GM15510 (cell line): ENCODE measurements at regions not wholly inside any gene's neighbourhood (a gene's known extent, or its start where the extent isn't known, plus 50 kb on each side); places are given as distances from the start of the nearest gene placed in this dataset.

ENCODE experiments used
- POLR2A ChIP-seq: IDR thresholded peaks from 3 replicates; pipeline ENCODE4 v1.6.1; 2011; ENCODE audit warnings: borderline replicate concordance; ENCODE audit not compliant: insufficient read length; ENCODE audit errors: extremely low read depth

GRCh38 chr11:116164843-116165242 is 607.9 kb downstream of the BUD13 start:
- TF ChIP-seq POLR2A: no peak

- TF ChIP-seq POLR2A: no peak
These were observed 609.9 kb downstream of the BUD13 start for GRCh38 chr11:116162886-116163230.

- no peak for TF ChIP-seq POLR2A
These were observed 610.5 kb downstream of the BUD13 start for GRCh38 chr11:116162086-116162885.

- no peak for TF ChIP-seq POLR2A
These were observed 624.1 kb downstream of the BUD13 start for GRCh38 chr11:116148645-116149044.

- TF ChIP-seq POLR2A: no peak
These were observed 624.7 kb downstream of the BUD13 start for GRCh38 chr11:116148056-116148455.

GRCh38 chr11:116145187-116145865 is 627.5 kb downstream of the BUD13 start:
- TF ChIP-seq POLR2A: no peak

GRCh38 chr11:116144387-116144958 is 628.3 kb downstream of the BUD13 start:
- no peak for TF ChIP-seq POLR2A

- no peak for TF ChIP-seq POLR2A
These were observed 634.1 kb upstream of the CADM1 start for GRCh38 chr11:116138280-116138679.

- TF ChIP-seq POLR2A: no peak
These were observed 633.5 kb upstream of the CADM1 start for GRCh38 chr11:116137753-116138152.

GRCh38 chr11:116136987-116137674 is 632.9 kb upstream of the CADM1 start:
- TF ChIP-seq POLR2A: no peak

GRCh38 chr11:116135891-116136290 is 631.7 kb upstream of the CADM1 start:
- no peak for TF ChIP-seq POLR2A

- no peak for TF ChIP-seq POLR2A
These were observed 630.2 kb upstream of the CADM1 start for GRCh38 chr11:116134450-116134849.

GRCh38 chr11:116132273-116132978 is 628.2 kb upstream of the CADM1 start:
- TF ChIP-seq POLR2A: no peak

GRCh38 chr11:116130122-116130521 is 625.9 kb upstream of the CADM1 start:
- no peak for TF ChIP-seq POLR2A

GRCh38 chr11:116129456-116129855 is 625.2 kb upstream of the CADM1 start:
- no peak for TF ChIP-seq POLR2A

GRCh38 chr11:116126562-116126961 is 622.3 kb upstream of the CADM1 start:
- no peak for TF ChIP-seq POLR2A
